ENCODE measurements at regions not wholly inside any gene's neighbourhood (a gene's known extent, or its start where the extent isn't known, plus 50 kb on each side); places are given as distances from the start of the nearest gene placed in this dataset.

- no peak overlapping the region for H3K4me2 ChIP-seq (ENCODE audit: low read length)
- no peaks in the 10 kb centered on the region for H3K9me3 ChIP-seq (replicated peaks; ENCODE audit: low read length)
- no peaks in the 10 kb centered on the region for H3K4me1 ChIP-seq (ENCODE audit: control insufficient read depth, insufficient read depth, low read length)
- no peak overlapping the region for H3K9ac ChIP-seq (ENCODE audit: low read depth, low read length)
- H3K36me3 ChIP-seq (ENCODE audit: insufficient read depth, low read length) = no peaks in the 10 kb centered on the region
- H3K27me3 ChIP-seq (ENCODE audit: control insufficient read depth, insufficient read depth, low read length) = peaks cover 10% of the 10 kb centered on the region
- H3K4me3 ChIP-seq (ENCODE audit: low read length) = no peak overlapping the region
These were observed 84.8 kb downstream of the KLF4 start for GRCh38 chr9:107404736-107405135.

GRCh38 chr9:107404161-107404560 is 85.4 kb downstream of the KLF4 start:
- Histone ChIP-seq H3K9me3 (replicated peaks; ENCODE audit: low read length) (no peaks in the 10 kb centered on the region), H3K4me1 (ENCODE audit: control insufficient read depth, insufficient read depth, low read length) (no peaks in the 10 kb centered on the region), H3K4me3 (ENCODE audit: low read length) (no peak overlapping the region), H3K9ac (ENCODE audit: low read depth, low read length) (no peak overlapping the region), H3K4me2 (ENCODE audit: low read length) (no peak overlapping the region), H3K36me3 (ENCODE audit: insufficient read depth, low read length) (no peaks in the 10 kb centered on the region), H3K27me3 (ENCODE audit: control insufficient read depth, insufficient read depth, low read length) (peaks cover 10% of the 10 kb centered on the region)

GRCh38 chr9:107397076-107398044 is 92.2 kb downstream of the KLF4 start:
- H3K9me3 ChIP-seq (replicated peaks; ENCODE audit: low read length) = no peaks in the 10 kb centered on the region
- no peaks in the 10 kb centered on the region for H3K4me1 ChIP-seq (ENCODE audit: control insufficient read depth, insufficient read depth, low read length)
- H3K9ac ChIP-seq (ENCODE audit: low read depth, low read length) = no peak overlapping the region
- H3K4me3 ChIP-seq (ENCODE audit: low read length) = no peak overlapping the region
- H3K27me3 ChIP-seq (ENCODE audit: control insufficient read depth, insufficient read depth, low read length) = peaks cover 11% of the 10 kb centered on the region
- no peak overlapping the region for H3K4me2 ChIP-seq (ENCODE audit: low read length)
- H3K36me3 ChIP-seq (ENCODE audit: insufficient read depth, low read length) = no peaks in the 10 kb centered on the region

- H3K4me2 ChIP-seq (ENCODE audit: low read length) = no peak overlapping the region
- no peaks in the 10 kb centered on the region for H3K4me1 ChIP-seq (ENCODE audit: control insufficient read depth, insufficient read depth, low read length)
- no peaks in the 10 kb centered on the region for H3K36me3 ChIP-seq (ENCODE audit: insufficient read depth, low read length)
- H3K9ac ChIP-seq (ENCODE audit: low read depth, low read length) = no peak overlapping the region
- no peak overlapping the region for H3K4me3 ChIP-seq (ENCODE audit: low read length)
- no peaks in the 10 kb centered on the region for H3K9me3 ChIP-seq (replicated peaks; ENCODE audit: low read length)
- peaks cover 18% of the 10 kb centered on the region for H3K27me3 ChIP-seq (ENCODE audit: control insufficient read depth, insufficient read depth, low read length)
These were observed 95.3 kb downstream of the KLF4 start for GRCh38 chr9:107394264-107394663.

- Histone ChIP-seq H3K4me2 (ENCODE audit: low read length) (no peak overlapping the region), H3K9ac (ENCODE audit: low read depth, low read length) (no peak overlapping the region), H3K4me1 (ENCODE audit: control insufficient read depth, insufficient read depth, low read length) (no peaks in the 10 kb centered on the region), H3K27me3 (ENCODE audit: control insufficient read depth, insufficient read depth, low read length) (peaks cover 24% of the 10 kb centered on the region), H3K36me3 (ENCODE audit: insufficient read depth, low read length) (no peaks in the 10 kb centered on the region), H3K9me3 (replicated peaks; ENCODE audit: low read length) (no peaks in the 10 kb centered on the region), H3K4me3 (ENCODE audit: low read length) (no peak overlapping the region)
These were observed 98.8 kb downstream of the KLF4 start for GRCh38 chr9:107390778-107391177.

GRCh38 chr9:107390279-107390678 is 99.3 kb downstream of the KLF4 start:
- no peaks in the 10 kb centered on the region for H3K9me3 ChIP-seq (replicated peaks; ENCODE audit: low read length)
- H3K36me3 ChIP-seq (ENCODE audit: insufficient read depth, low read length) = no peaks in the 10 kb centered on the region
- H3K27me3 ChIP-seq (ENCODE audit: control insufficient read depth, insufficient read depth, low read length) = peaks cover 24% of the 10 kb centered on the region
- no peak overlapping the region for H3K9ac ChIP-seq (ENCODE audit: low read depth, low read length)
- H3K4me2 ChIP-seq (ENCODE audit: low read length) = no peak overlapping the region
- H3K4me1 ChIP-seq (ENCODE audit: control insufficient read depth, insufficient read depth, low read length) = no peaks in the 10 kb centered on the region
- H3K4me3 ChIP-seq (ENCODE audit: low read length) = no peak overlapping the region

- no peaks in the 10 kb centered on the region for H3K9me3 ChIP-seq (replicated peaks; ENCODE audit: low read length)
- no peaks in the 10 kb centered on the region for H3K4me1 ChIP-seq (ENCODE audit: control insufficient read depth, insufficient read depth, low read length)
- H3K36me3 ChIP-seq (ENCODE audit: insufficient read depth, low read length) = no peaks in the 10 kb centered on the region
- H3K27me3 ChIP-seq (ENCODE audit: control insufficient read depth, insufficient read depth, low read length) = peaks cover 20% of the 10 kb centered on the region
- no peak overlapping the region for H3K4me2 ChIP-seq (ENCODE audit: low read length)
- H3K9ac ChIP-seq (ENCODE audit: low read depth, low read length) = no peak overlapping the region
- no peak overlapping the region for H3K4me3 ChIP-seq (ENCODE audit: low read length)
These were observed 99.9 kb downstream of the KLF4 start for GRCh38 chr9:107389617-107390071.

GRCh38 chr9:107388890-107389289 is 100.7 kb downstream of the KLF4 start:
- Histone ChIP-seq H3K9ac (ENCODE audit: low read depth, low read length) (no peak overlapping the region), H3K9me3 (replicated peaks; ENCODE audit: low read length) (no peaks in the 10 kb centered on the region), H3K4me2 (ENCODE audit: low read length) (no peak overlapping the region)

GRCh38 chr9:107387409-107387808 is 102.2 kb downstream of the KLF4 start:
- Histone ChIP-seq H3K27me3 (ENCODE audit: control insufficient read depth, insufficient read depth, low read length) (peaks cover 29% of the 10 kb centered on the region), H3K9me3 (replicated peaks; ENCODE audit: low read length) (no peaks in the 10 kb centered on the region), H3K4me2 (ENCODE audit: low read length) (no peak overlapping the region), H3K4me3 (ENCODE audit: low read length) (no peak overlapping the region), H3K4me1 (ENCODE audit: control insufficient read depth, insufficient read depth, low read length) (no peaks in the 10 kb centered on the region), H3K36me3 (ENCODE audit: insufficient read depth, low read length) (no peaks in the 10 kb centered on the region), H3K9ac (ENCODE audit: low read depth, low read length) (no peak overlapping the region)

More at GRCh38 chr9:107388890-107389289, 100.7 kb downstream of the KLF4 start:
- Histone ChIP-seq H3K4me3 (ENCODE audit: low read length) (no peak overlapping the region), H3K27me3 (ENCODE audit: control insufficient read depth, insufficient read depth, low read length) (peaks cover 27% of the 10 kb centered on the region), H3K36me3 (ENCODE audit: insufficient read depth, low read length) (no peaks in the 10 kb centered on the region), H3K4me1 (ENCODE audit: control insufficient read depth, insufficient read depth, low read length) (no peaks in the 10 kb centered on the region)

GRCh38 chr9:107386396-107386795 is 103.2 kb downstream of the KLF4 start:
- Histone ChIP-seq H3K27me3 (ENCODE audit: control insufficient read depth, insufficient read depth, low read length) (peaks cover 21% of the 10 kb centered on the region), H3K4me1 (ENCODE audit: control insufficient read depth, insufficient read depth, low read length) (no peaks in the 10 kb centered on the region), H3K36me3 (ENCODE audit: insufficient read depth, low read length) (no peaks in the 10 kb centered on the region), H3K9me3 (replicated peaks; ENCODE audit: low read length) (no peaks in the 10 kb centered on the region), H3K4me2 (ENCODE audit: low read length) (no peak overlapping the region), H3K9ac (ENCODE audit: low read depth, low read length) (no peak overlapping the region), H3K4me3 (ENCODE audit: low read length) (no peak overlapping the region)
